Thyroid gland (tissue), 4 donors: ENCODE measurements at regions not wholly inside any gene's neighbourhood (a gene's known extent, or its start where the extent isn't known, plus 50 kb on each side); places are given as distances from the start of the nearest gene placed in this dataset.

Experiments used
- POLR2A ChIP-seq, 2 donors: fragments of 450-650 bp; IDR thresholded peaks; one replicate each; pipeline ENCODE4 v1.6.1; 2017; ENCODE audit warnings: antibody characterized with exemption in 2 of 2, mild to moderate bottlenecking in 2 of 2, moderate library complexity in 1 of 2
- TF ChIP-seq, protein P1 (sequence below), 6 experiments: fragments of 200-600 bp in 3 of 6; fragments of 450-650 bp in 3 of 6; sonication (generic) in 3 of 6; IDR thresholded peaks; one replicate each; pipeline ENCODE4 v1.5.1; 2016 to 2019; ENCODE audit warnings: antibody characterized with exemption in 6 of 6, mild to moderate bottlenecking in 2 of 6, inconsistent platforms in 1 of 6, moderate library complexity in 1 of 6

DNA sequence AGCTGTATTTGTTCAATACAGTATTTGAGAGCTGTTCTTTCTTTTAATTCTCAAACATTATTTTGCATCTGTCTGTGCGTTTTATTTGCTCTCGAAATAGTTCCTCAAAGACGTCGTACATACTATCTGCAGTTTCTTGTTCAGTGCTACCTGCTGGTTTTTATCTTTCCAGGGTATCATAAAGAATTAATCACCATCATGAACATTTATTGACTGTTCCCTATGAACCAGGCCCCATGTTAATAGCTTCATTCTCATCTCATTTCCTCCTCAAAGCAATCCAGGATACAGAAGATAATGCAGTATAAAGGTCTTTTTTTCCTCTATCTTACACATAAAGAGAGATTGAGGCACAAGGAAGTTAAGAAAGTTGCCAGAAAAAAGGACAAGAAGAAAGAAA lies 211.8 kb downstream of the DACT1 start:
- TF ChIP-seq, protein P1, sequence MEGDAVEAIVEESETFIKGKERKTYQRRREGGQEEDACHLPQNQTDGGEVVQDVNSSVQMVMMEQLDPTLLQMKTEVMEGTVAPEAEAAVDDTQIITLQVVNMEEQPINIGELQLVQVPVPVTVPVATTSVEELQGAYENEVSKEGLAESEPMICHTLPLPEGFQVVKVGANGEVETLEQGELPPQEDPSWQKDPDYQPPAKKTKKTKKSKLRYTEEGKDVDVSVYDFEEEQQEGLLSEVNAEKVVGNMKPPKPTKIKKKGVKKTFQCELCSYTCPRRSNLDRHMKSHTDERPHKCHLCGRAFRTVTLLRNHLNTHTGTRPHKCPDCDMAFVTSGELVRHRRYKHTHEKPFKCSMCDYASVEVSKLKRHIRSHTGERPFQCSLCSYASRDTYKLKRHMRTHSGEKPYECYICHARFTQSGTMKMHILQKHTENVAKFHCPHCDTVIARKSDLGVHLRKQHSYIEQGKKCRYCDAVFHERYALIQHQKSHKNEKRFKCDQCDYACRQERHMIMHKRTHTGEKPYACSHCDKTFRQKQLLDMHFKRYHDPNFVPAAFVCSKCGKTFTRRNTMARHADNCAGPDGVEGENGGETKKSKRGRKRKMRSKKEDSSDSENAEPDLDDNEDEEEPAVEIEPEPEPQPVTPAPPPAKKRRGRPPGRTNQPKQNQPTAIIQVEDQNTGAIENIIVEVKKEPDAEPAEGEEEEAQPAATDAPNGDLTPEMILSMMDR (IDR thresholded peaks at IDR 0.05), result no peak
- TF ChIP-seq POLR2A (IDR thresholded peaks at IDR 0.05), result no peak
